ENCODE measurements at regions not wholly inside any gene's neighbourhood (a gene's known extent, or its start where the extent isn't known, plus 50 kb on each side); places are given as distances from the start of the nearest gene placed in this dataset.
A peak's percentile ranks its signal among the peaks of the same experiment; 100 is the strongest.

DNA sequence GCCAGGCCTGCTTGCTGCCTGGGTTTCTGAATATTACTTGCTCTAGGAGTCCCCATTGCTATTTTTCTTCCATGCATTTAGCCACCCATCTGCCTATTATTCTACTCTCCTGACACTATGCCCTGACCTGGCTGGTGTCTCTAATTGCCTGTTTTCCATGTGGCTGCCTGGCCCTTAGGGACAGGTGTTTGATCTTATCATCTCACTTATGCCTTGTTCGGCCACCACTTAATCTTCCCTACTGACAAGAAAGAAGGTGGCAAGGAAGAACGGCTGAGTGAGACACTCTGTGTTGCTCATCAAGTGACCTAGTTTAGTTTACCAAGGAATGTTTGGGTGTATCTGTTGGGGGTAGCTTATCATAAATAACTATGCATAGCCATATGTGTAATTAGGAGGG is 50.4 kb upstream of the RAPH1 start:
- DNase-seq (ENCODE audit: low read depth, low spot score): no peak
- TF ChIP-seq, protein P1, sequence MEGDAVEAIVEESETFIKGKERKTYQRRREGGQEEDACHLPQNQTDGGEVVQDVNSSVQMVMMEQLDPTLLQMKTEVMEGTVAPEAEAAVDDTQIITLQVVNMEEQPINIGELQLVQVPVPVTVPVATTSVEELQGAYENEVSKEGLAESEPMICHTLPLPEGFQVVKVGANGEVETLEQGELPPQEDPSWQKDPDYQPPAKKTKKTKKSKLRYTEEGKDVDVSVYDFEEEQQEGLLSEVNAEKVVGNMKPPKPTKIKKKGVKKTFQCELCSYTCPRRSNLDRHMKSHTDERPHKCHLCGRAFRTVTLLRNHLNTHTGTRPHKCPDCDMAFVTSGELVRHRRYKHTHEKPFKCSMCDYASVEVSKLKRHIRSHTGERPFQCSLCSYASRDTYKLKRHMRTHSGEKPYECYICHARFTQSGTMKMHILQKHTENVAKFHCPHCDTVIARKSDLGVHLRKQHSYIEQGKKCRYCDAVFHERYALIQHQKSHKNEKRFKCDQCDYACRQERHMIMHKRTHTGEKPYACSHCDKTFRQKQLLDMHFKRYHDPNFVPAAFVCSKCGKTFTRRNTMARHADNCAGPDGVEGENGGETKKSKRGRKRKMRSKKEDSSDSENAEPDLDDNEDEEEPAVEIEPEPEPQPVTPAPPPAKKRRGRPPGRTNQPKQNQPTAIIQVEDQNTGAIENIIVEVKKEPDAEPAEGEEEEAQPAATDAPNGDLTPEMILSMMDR (IDR thresholded peaks at IDR 0.05; ENCODE audit: insufficient read depth, low read length, missing control alignments): no peak
- ChIA-PET CTCF (no interaction called here), POLR2A (no interaction called here)
- no peak overlapping the region for H3K4me3 ChIP-seq (ENCODE audit: low read depth, low read length)

DNA sequence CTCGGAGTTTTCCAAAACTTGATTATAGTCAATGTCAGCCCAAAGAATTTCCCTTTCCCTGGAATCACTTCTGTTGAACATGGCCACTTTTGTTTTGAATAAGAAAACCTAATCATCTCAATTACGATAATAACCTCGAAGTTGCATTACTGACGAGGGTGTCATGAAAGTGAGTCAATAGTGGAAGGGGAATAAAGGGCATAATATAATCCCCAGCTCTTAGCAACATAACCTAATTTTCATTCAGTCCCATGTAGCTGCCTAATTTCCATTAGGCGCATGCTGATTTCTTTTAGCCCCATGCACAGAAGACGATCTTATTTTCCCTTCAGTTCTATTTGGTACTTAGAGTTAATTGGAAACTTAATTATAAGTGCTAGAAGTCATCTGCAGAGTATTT is 51.1 kb upstream of the RAPH1 start:
- ChIA-PET POLR2A (no interaction called here), CTCF (no interaction called here)
- TF ChIP-seq, protein P1 (IDR thresholded peaks at IDR 0.05; ENCODE audit: insufficient read depth, low read length, missing control alignments): no peak
- no peak for DNase-seq (ENCODE audit: low read depth, low spot score)
- H3K4me3 ChIP-seq (ENCODE audit: low read depth, low read length): no peak overlapping the region

DNA sequence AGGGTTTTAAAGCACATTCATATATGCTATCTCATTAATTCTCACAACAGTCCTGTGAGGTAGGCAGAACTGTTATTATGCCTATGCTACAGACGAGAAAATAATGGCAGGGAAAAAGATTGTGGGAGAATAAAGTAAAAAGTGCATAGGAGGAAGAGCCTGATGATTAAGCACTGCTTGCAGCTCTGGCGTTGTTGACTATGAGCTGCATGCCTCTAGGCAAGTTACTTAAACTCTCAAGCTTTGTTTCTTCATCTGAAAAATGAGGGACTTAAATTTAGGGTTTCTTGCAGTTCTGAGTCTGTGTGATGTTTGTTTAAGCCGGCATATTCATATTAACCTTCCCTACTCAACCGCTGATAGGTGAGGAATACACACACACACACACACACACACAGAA is 51.6 kb upstream of the RAPH1 start:
- ChIA-PET CTCF (no interaction called here), POLR2A (no interaction called here)
- DNase-seq (ENCODE audit: low read depth, low spot score): peak; percentile 46
- TF ChIP-seq, protein P1 (IDR thresholded peaks at IDR 0.05; ENCODE audit: insufficient read depth, low read length, missing control alignments): no peak
- no peak overlapping the region for H3K4me3 ChIP-seq (ENCODE audit: low read depth, low read length)

DNA sequence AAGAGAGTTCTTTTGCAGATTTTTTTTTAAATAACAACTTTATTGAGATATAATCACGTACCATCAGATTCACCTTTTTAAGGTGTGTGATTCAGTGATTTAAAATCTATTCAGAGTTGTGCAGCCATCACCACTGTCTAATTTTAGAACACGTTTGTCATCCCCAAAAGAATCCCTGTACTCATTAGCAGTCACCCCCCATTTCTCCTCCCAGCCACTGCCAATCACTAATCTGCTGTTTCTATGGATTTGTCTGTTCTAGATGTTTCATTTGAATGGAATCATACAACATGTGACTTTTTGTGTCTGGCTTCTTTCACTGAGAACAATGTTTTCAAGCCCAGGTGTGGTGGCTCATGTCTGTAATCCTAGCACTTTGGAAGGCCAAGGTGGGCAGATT is 55.4 kb upstream of the RAPH1 start:
- H3K4me3 ChIP-seq (ENCODE audit: low read depth, low read length): no peak overlapping the region
- POLR2A ChIA-PET: no interaction called here
- DNase-seq (ENCODE audit: low read depth, low spot score): no peak
- CTCF ChIA-PET: no interaction called here
- TF ChIP-seq, protein P1 (IDR thresholded peaks at IDR 0.05; ENCODE audit: insufficient read depth, low read length, missing control alignments): no peak

DNA sequence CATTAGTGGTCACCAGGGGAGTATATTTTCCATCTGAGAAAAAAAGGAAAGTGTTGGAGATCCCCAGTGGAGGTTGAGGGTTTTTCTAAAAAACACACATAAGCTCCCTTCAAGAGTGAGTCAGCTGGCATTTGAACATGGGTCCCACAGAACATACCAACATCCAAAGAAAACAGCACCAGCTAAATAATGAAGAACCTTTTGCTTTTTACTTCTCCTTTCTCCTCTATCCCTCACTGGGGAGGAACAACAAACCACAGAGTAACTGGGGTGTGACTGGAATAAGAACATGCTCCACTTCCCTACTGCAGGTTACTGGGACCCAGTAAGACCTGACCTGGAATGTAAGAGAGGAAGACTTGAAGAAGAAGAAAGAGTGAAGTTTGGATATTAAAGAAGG is 56.5 kb upstream of the RAPH1 start:
- CTCF ChIA-PET: no interaction called here
- H3K4me3 ChIP-seq (ENCODE audit: low read depth, low read length): no peak overlapping the region
- DNase-seq (ENCODE audit: low read depth, low spot score): no peak
- POLR2A ChIA-PET: no interaction called here
- TF ChIP-seq, protein P1 (IDR thresholded peaks at IDR 0.05; ENCODE audit: insufficient read depth, low read length, missing control alignments): no peak

DNA sequence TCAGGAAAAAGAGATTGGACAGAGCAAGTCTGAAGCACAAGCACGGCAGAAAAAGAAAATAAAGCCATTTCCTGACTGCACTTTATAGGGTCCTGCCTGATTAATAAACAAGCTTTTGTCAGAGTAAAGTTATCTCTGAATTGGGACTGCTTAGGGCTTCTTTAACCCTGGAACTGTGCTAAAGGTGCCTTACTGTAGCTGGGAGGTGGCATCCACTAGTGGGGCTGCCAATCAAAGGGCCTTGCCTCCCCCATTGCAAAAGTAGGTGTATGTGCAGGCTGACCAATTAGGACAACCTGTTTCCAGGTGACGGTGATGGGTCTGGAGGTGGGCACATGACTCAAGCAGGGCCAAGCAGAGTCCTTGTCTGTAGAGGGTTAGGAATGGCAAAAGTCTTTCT is 57.4 kb upstream of the RAPH1 start:
- POLR2A ChIA-PET: no interaction called here
- H3K4me3 ChIP-seq (ENCODE audit: low read depth, low read length): no peak overlapping the region
- DNase-seq (ENCODE audit: low read depth, low spot score): no peak
- CTCF ChIA-PET: interaction anchor here (0.9 kb wide), 1 partner anchor 190 kb away, joined by 3 read pairs; no protein-coding TSS in a partner anchor
- TF ChIP-seq, protein P1 (IDR thresholded peaks at IDR 0.05; ENCODE audit: insufficient read depth, low read length, missing control alignments): no peak
